HG03520 (cell line): ENCODE measurements at regions not wholly inside any gene's neighbourhood (a gene's known extent, or its start where the extent isn't known, plus 50 kb on each side); places are given as distances from the start of the nearest gene placed in this dataset.
"Not testable (repeated sequence)": the region's sequence is repeated elsewhere in the genome, so short reads cannot be mapped to it uniquely, and the experiment has no call there.

Experiments used
- ATAC-seq: cut with Tn5 transposase; IDR thresholded peaks from one replicate; pipeline ENCODE4 v1.9.1; 2021; ENCODE audit warnings: mild to moderate bottlenecking, moderate library complexity; ENCODE audit not compliant: unreplicated experiment

DNA sequence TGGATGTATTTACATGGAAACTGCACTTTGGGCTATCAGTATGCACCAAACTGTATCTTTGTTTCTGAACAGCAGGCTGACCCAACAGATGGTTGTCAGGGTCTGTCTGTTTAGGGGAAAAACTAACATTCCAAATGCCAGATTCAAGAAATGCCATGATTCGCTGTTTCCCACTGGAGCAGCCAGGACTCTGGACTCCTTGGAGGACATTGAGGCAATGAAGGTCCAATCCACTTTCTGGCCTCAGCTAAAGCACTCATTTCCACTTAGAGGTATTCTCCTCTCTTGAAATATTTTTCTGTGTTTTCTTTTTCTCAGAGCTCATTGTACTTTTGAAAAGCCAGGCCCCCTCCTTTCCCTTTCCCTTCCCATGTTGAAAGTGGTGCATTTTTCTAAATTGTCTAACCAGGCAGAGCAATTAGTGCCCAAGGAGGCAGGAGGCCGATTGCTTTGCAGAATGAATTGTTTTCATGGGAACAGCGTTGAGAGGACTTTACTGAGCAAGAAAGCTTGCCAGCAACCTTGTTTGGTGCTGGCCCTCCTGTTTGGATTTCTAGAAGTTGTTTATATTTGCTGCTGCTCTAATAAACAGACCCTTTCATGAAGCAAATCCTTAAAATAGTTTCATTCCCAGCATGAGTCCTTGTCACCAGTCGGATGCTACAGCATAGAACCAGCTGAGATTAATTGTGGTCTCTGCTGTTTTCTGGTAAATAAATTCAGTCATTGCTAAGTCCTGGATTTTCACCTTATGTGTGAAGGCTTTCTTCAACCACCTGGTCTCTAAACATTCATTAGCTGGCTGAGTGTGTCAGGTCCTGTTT, 132.8 kb upstream of the TAF11L2 start:
- ATAC-seq, result no peak

GRCh38 chr5:17365811-17366138, 132.3 kb upstream of the TAF11L2 start:
- no peak for ATAC-seq

GRCh38 chr5:17367256-17367840, 130.7 kb upstream of the TAF11L2 start:
- no peak for ATAC-seq

DNA sequence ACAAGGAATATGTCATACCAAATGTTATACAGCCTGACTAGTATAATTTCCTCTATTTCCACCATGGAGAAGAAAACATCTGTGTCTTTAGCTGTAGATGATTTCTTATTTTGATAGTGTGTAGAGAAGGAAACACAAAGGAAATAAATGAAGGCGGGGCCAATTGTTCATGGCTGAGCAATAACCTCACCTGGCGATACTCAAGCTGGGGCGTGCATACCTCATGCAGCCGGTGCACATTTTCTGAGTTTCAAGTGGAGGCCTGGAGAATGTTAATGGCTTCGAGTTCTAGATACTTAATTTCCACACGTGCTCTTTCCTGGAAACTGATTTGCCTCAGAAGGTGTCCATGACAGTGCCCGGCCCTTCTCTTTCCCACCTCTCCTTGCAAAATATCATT, 127.4 kb upstream of the TAF11L2 start:
- no peak for ATAC-seq

DNA sequence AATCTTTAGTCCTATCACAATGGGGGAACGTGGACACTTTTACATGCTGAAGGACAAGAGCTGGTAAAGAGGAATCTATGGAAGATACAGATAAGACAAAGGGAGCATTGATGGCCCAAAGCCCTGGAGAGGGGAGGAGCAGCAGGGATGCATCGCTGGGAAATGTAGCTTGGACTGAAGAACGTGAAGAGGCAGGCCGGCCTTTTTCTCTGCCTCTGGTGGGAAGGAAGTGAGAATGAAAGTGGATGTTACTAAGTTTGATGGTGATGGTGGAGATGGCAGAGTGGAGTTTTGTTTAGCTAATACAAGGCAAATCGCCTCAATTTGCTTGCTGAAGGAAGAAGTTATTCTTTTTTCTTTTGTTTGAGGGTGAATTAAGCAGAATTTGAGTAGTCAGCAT, 124.6 kb upstream of the TAF11L2 start:
- no peak for ATAC-seq

DNA sequence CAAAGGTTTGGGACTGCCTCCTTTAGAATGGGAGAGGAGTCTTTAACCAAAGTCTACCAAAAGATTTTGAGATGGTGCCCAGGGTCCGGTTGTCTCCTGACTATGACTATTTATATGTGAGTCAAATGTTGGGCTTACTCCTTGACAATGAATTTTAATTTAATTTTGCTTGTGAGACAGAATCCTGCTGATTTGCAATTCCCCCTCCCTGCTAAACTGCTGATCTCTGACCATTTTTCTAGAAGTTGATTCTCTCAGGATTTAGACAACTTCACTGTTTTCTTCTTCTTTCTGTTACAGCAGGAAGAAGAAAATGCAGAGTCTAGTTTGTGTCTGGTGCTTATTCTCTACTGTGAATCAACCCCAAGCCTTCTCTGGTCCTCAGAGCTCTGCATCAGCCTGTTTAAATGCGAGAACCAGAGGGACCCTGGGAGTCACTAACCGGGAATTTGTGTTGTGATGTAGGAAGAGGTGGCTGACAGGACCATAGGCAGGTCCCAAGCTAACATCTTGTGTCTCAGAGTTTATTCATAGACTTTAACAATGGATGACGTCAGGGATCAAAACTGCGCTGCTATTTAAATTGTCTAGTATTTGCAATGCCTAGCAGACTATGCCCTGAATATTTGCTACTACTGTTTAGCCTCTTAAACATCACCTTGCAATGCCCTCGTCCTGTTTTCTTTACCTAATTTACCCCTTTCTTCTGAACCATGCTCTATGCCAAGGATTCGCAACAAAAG, 124.0 kb upstream of the TAF11L2 start:
- ATAC-seq, result no peak

- ATAC-seq, result no peak
Measured at GRCh38 chr5:17374973-17375742, 122.9 kb upstream of the TAF11L2 start.

GRCh38 chr5:17375886-17376285, 122.1 kb upstream of the TAF11L2 start:
- not testable (repeated sequence) for ATAC-seq

DNA sequence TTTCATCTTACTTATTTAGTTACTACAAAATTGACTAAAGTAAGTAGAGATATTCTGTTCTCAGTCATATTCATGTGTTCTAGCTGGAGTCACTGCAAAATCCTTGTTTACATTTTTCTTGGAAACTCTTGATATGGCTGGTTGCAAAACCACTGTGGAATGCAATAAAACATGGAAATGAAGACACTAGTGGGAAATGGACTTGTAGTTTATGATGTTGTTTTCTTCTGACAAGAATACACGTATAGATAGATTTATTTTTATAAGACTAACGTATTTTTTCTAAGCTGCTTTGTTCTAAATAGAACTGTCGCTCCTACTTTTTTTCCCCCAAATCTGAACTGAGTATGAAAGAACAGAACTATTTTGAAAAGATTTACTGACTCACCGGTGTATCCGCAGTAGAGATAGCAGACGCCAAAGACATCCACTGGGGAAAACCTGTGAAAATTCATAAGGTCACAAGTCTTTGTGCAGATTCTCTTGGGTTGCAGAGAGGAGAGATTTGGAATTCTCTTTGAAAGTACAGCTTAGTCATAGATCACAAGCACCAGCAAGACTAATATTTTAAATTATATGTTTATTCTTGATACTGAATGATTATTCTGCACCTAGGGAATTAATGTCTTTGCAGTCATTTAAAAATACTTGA, 119.6 kb upstream of the TAF11L2 start:
- ATAC-seq, result no peak

GRCh38 chr5:17379100-17379951, 118.7 kb upstream of the TAF11L2 start:
- ATAC-seq, result no peak

DNA sequence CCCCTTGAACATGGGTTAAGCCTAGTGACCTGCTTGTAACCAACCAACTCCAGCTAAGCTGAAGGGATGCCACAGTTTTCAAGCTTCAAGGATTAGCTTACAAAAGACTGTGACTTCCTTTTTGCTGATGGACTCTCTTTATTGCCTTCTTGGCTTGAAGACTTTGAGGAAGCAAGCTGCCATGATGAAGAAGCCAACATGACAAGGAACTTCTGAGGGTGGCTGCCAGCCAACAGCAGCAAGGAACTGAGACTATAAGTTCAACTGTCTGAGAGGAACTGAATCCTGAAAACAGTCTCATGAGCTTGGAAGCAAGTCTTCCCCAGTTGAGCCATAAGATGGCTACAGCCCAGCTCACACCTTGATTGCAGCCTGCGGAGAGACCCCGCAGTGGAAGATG, 116.1 kb upstream of the TAF11L2 start:
- ATAC-seq, result no peak

DNA sequence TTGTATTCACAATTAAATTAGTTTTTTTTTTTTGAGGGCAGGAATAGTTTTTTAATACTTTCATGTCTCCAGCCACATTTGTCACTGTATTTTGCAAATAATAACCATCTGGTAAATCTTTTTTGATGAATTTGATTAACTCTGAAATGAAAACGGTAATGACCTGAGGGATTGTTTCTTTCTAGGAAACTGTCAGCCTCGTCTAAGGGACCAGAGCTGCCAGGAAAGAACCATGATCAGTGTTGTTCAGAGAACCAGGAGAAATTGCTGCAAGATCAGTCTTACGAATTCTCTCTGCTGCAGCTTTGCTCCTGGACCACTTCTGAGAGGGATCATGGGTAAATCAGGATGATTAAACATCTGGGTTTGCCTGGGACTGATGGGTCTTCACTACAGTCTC, 114.5 kb upstream of the TAF11L2 start:
- ATAC-seq, result no peak

- no peak for ATAC-seq
Measured at GRCh38 chr5:17384181-17384580, 113.8 kb upstream of the TAF11L2 start.

DNA sequence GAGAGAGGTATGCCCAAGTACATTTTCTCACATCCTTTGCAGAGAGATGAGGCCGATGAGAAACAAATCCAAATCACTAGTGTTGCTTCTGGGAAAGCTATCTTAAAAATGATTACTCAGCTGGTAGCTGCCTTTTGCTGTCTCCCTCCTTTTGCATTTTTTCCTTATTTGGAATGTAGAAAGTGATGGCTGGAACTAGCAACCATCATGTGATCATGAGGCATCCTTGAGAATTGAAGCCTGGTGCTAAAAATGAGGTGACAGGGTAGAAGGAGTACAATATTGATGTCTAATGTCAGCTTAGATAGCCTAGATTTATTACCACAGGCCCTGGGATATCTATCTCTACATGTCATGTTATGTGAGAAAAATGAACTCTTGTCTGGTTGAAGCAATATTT, 109.3 kb upstream of the TAF11L2 start:
- no peak for ATAC-seq

GRCh38 chr5:17394086-17394485, 103.9 kb upstream of the TAF11L2 start:
- ATAC-seq, result no peak

- no peak for ATAC-seq
Measured at GRCh38 chr5:17395106-17395880, 102.7 kb upstream of the TAF11L2 start.

DNA sequence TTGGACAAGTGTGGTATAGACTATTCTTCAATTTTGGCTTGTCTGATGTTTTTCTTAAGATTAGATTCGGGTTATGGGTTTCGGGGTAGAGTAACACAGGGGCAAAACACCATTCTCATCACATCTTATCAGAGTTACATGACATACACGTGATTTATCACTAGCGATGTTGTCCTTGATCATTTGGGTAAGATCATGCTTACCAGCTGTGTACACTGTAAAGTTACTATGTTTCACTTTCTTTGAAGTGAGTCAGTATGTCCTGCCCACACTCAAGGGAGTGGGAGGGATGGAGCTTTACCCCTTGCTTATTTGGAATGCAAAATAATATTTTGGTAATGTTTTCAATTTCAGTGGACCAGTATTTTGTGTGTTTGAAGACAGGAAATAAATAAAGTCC, 101.8 kb upstream of the TAF11L2 start:
- no peak for ATAC-seq

GRCh38 chr5:17398431-17398830, 99.6 kb upstream of the TAF11L2 start:
- ATAC-seq, result no peak
